Psoas muscle (tissue), 7 donors: ENCODE measurements at regions not wholly inside any gene's neighbourhood (a gene's known extent, or its start where the extent isn't known, plus 50 kb on each side); places are given as distances from the start of the nearest gene placed in this dataset.

Experiments
- ATAC-seq, 4 donors: fragments of 200-7000 bp; cut with Tn5 transposase; one replicate each; pipeline ENCODE4 v1.9.1; 2020; ENCODE audit warnings: moderate library complexity in 3 of 4, mild to moderate bottlenecking in 2 of 4
- DNase-seq, 2 donors: peaks; one replicate each; pipeline ENCODE4 v3.0.0-alpha.2; 2020
- H3K27ac ChIP-seq: fragments of 200-600 bp; one replicate; pipeline ENCODE4 v1.8.0; 2022
- H3K27me3 ChIP-seq, 3 donors: fragments of 200-600 bp in 1 of 3; one replicate each; pipeline versions ENCODE4 v1.6.1 to v1.8.0; 2013 to 2022; ENCODE audit warnings: low read length in 2 of 3, mild to moderate bottlenecking in 2 of 3, moderate library complexity in 1 of 3; ENCODE audit not compliant: insufficient read depth in 3 of 3
- H3K36me3 ChIP-seq, 2 donors: fragments of 200-600 bp in 1 of 2; one replicate each; pipeline versions ENCODE4 v1.6.1 to v1.8.0; 2013 to 2022; ENCODE audit warnings: low read depth in 1 of 2, mild to moderate bottlenecking in 1 of 2, moderate library complexity in 1 of 2; ENCODE audit not compliant: insufficient read depth in 1 of 2
- H3K4me1 ChIP-seq: fragments of 200-600 bp; one replicate; pipeline ENCODE4 v1.8.0; 2022
- H3K4me3 ChIP-seq: fragments of 200-600 bp; one replicate; pipeline ENCODE4 v1.8.0; 2022; ENCODE audit warnings: mild to moderate bottlenecking
- H3K9me3 ChIP-seq: fragments of 200-600 bp; one replicate; pipeline ENCODE4 v1.8.0; 2022
- WGBS, 3 donors: extraction: QIAGEN DNeasy Blood & Tissue Kit; methylation state at CpG; one replicate each; pipeline versions ENCODE4 v1.1.6 to v1.1.7; 2013; 5-methylcytosine and 5-hydroxymethylcytosine counted together
- intact Hi-C, 2 donors: fragments of 100-400 bp; cut with DNase I; formaldehyde crosslinking; loops; one replicate each; pipeline versions ENCODE4 v1.11.0 to v1.14.2; 2022
- TF ChIP-seq, protein P1 (sequence below): fragments of 200-600 bp; IDR thresholded peaks from one replicate; pipeline ENCODE4 v1.8.0; 2022; ENCODE audit warnings: antibody characterized with exemption
- donor health status: healthy with polysubstance abuse.
- donor health status: DM: no; HTN: no; CAD: no; lungs with moderate emphysema.
- donor health status: Bipolar disorder and iron deficiency.
- donor health status: healthy.
- donor health status: DM: yes; HTN: yes; CAD: no.
- donor health status: DM: no; HTN: no; CAD: no.
- donor health status: DM: yes; HTN: yes; CAD: no.

DNA sequence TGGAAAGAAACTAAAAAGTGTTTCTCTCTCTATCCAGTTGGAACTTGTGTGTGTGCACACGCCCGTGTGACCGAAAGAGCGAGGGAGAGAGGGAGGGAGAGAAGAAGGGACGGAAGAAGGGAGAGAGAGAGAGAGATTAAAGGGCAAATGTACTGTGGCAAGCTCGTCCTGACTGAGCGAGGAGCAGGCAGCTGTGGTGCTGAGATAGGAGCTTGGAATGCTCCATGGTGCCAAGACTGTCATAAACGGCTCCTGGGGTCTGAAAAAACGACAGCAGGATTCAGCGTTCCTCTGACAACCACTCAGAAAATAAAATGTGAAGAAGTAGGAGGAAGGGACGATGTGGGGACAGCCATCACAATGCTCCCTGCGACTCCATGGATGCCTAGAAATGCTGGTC is 276.0 kb downstream of the SV2B start:
- TF ChIP-seq, protein P1, sequence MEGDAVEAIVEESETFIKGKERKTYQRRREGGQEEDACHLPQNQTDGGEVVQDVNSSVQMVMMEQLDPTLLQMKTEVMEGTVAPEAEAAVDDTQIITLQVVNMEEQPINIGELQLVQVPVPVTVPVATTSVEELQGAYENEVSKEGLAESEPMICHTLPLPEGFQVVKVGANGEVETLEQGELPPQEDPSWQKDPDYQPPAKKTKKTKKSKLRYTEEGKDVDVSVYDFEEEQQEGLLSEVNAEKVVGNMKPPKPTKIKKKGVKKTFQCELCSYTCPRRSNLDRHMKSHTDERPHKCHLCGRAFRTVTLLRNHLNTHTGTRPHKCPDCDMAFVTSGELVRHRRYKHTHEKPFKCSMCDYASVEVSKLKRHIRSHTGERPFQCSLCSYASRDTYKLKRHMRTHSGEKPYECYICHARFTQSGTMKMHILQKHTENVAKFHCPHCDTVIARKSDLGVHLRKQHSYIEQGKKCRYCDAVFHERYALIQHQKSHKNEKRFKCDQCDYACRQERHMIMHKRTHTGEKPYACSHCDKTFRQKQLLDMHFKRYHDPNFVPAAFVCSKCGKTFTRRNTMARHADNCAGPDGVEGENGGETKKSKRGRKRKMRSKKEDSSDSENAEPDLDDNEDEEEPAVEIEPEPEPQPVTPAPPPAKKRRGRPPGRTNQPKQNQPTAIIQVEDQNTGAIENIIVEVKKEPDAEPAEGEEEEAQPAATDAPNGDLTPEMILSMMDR = no peak
- intact Hi-C loops = no loop called here
- no peaks in the 10 kb centered on the region for H3K4me1 ChIP-seq
- peaks cover 0 to 2% (median 0%) of the 10 kb centered on the region in 3 donors for H3K27me3 ChIP-seq
- no peak overlapping the region for H3K27ac ChIP-seq
- ATAC-seq (no peak), DNase-seq (no peak)
- no peaks in the 10 kb centered on the region for H3K9me3 ChIP-seq
- H3K36me3 ChIP-seq = no peaks in the 10 kb centered on the region
- no peak overlapping the region for H3K4me3 ChIP-seq
- WGBS, 3 donors = 51 to 60% (median 53%) methylated on average over 12 of the region's 12 CpGs

DNA sequence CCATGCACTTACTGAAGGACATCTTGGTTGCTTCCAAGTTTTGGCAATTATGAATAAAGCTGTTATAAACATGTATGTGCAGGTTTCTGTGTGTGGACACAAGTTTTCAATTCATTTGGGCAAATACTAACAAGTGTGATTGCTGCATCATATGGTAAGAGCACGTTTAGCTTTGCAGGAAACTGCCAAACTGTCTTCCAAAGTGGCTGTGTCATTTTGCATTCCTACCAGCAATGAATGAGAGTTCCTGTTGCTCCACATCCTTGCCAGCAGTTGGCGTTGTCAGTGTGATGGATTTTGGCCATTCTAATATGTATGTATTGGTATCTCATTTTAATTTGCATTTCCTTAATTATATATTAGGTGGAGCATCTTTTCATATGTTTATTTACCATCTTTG is 280.1 kb downstream of the SV2B start:
- Histone ChIP-seq H3K9me3 (no peaks in the 10 kb centered on the region), H3K27ac (no peak overlapping the region), H3K4me3 (no peak overlapping the region), H3K4me1 (no peaks in the 10 kb centered on the region), H3K36me3 (no peaks in the 10 kb centered on the region), H3K27me3 (no peaks in the 10 kb centered on the region)
- WGBS, 3 donors = 42 to 56% (median 53%) methylated on average over 2 of the region's 2 CpGs
- intact Hi-C loops = no loop called here
- TF ChIP-seq, protein P1 = no peak
- DNase-seq (no peak), ATAC-seq (no peak)

DNA sequence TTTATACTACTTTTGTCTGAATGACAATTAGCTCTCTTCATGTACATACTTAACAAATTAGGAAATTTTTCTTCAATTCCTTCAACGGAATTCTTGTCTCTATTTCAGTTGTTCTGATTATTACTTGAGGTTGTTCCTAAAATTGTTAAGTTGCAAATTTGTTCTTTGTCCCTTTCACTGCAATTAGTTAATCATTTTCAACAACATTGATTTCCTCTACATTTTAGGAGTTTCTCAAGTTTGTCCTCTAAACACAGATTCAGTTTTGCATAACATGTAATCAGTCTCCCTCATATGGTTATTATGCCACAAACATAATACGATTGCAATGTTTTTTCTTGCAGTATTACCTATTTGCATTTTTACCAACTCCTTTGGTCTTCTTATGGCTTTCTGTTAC is 283.5 kb downstream of the SV2B start:
- Histone ChIP-seq H3K27me3 (peaks cover 0 to 2% (median 0%) of the 10 kb centered on the region in 3 donors), H3K9me3 (no peaks in the 10 kb centered on the region), H3K36me3 (no peaks in the 10 kb centered on the region), H3K4me1 (no peaks in the 10 kb centered on the region), H3K4me3 (no peak overlapping the region), H3K27ac (no peak overlapping the region)
- TF ChIP-seq, protein P1 = no peak
- 84 to 89% (median 87%) methylated on average over 2 of the region's 2 CpGs for WGBS, 3 donors
- intact Hi-C loops = no loop called here
- ATAC-seq (no peak), DNase-seq (no peak)

DNA sequence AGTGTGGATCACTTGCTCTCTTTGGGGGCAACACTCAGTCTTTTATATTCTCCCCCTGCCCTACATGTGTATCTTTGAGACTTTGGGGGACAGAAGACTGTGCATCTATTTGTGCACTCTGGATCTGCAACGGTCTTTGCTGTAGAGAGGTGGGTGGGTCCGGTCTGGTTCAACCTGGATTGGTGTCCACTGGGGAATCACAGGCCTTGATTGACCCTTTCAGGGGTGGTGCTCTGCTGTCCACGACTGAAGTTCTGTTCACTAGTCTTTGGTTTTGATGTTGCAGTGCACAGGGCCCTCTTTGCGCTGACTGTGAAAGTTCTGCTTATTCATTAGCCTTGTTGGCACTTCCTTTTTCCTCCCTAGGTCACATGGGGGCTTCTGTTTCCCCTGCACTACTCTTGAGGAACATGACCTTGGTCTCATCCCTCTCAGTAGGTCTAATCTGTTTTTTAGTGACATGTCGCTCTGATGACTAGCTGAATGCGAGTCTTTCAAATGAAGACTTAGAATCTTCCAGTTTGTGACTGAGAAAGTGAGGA is 284.2 kb downstream of the SV2B start:
- no peaks in the 10 kb centered on the region for H3K36me3 ChIP-seq
- DNase-seq (no peak), ATAC-seq (no peak)
- H3K4me1 ChIP-seq = no peaks in the 10 kb centered on the region
- intact Hi-C loops = no loop called here
- no peak overlapping the region for H3K27ac ChIP-seq
- WGBS, 3 donors = 73 to 80% (median 75%) methylated on average over 6 of the region's 6 CpGs
- H3K27me3 ChIP-seq = peaks cover 0 to 2% (median 0%) of the 10 kb centered on the region in 3 donors
- H3K9me3 ChIP-seq = no peaks in the 10 kb centered on the region
- TF ChIP-seq, protein P1 = no peak
- no peak overlapping the region for H3K4me3 ChIP-seq

DNA sequence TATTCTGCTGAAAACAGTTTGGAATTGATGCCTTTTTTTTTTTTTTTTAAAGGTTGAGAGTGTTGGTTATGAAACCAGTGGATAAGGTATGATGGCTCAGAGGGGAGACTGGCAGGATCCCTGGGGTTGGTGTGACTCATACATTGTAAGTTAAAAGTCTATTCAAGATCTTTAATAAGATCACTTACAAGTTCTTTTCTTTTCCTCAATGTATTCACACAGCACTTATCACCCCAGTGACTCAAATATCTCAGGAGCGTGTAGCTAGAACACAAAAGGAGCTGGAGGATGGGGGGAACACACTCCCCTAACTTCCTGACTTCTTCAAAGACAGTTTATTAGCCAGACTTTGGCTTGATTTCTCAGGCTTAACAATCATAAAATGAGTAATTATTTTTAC is 285.3 kb downstream of the SV2B start:
- 0 to 43% (median 2%) methylated on average over 1 of the region's 1 CpG for WGBS, 3 donors
- peaks cover 0 to 2% (median 0%) of the 10 kb centered on the region in 3 donors for H3K27me3 ChIP-seq
- no peaks in the 10 kb centered on the region for H3K36me3 ChIP-seq
- no peaks in the 10 kb centered on the region for H3K9me3 ChIP-seq
- no peaks in the 10 kb centered on the region for H3K4me1 ChIP-seq
- TF ChIP-seq, protein P1 = no peak
- intact Hi-C loops = no loop called here
- ATAC-seq (no peak), DNase-seq (no peak)
- no peak overlapping the region for H3K4me3 ChIP-seq
- H3K27ac ChIP-seq = no peak overlapping the region
